ENCODE measurements at regions not wholly inside any gene's neighbourhood (a gene's known extent, or its start where the extent isn't known, plus 50 kb on each side); places are given as distances from the start of the nearest gene placed in this dataset.

- DNase-seq (ENCODE audit: low read depth): no peak
Measured at GRCh38 chr2:172361360-172361759, 66.0 kb upstream of the ITGA6 start.

GRCh38 chr2:172361840-172362239, 65.5 kb upstream of the ITGA6 start:
- DNase-seq (ENCODE audit: low read depth): no peak

GRCh38 chr2:172364261-172364660, 63.1 kb upstream of the ITGA6 start:
- no peak for DNase-seq (ENCODE audit: low read depth)

GRCh38 chr2:172366596-172367150, 60.7 kb upstream of the ITGA6 start:
- no peak for DNase-seq (ENCODE audit: low read depth)

GRCh38 chr2:172370821-172371455, 56.4 kb upstream of the ITGA6 start:
- no peak for DNase-seq (ENCODE audit: low read depth)

- no peak for DNase-seq (ENCODE audit: low read depth)
Measured at GRCh38 chr2:172372436-172372835, 55.0 kb upstream of the ITGA6 start.

GRCh38 chr2:172373076-172373475, 54.3 kb upstream of the ITGA6 start:
- DNase-seq (ENCODE audit: low read depth): no peak

GRCh38 chr2:172373766-172374165, 53.6 kb upstream of the ITGA6 start:
- DNase-seq (ENCODE audit: low read depth): no peak

- no peak for DNase-seq (ENCODE audit: low read depth)
Measured at GRCh38 chr2:172374318-172375240, 52.8 kb upstream of the ITGA6 start.

- DNase-seq (ENCODE audit: low read depth): no peak
Measured at GRCh38 chr2:172375251-172375650, 52.1 kb upstream of the ITGA6 start.

- DNase-seq (ENCODE audit: low read depth): no peak
Measured at GRCh38 chr2:172376016-172376415, 51.4 kb upstream of the ITGA6 start.

GRCh38 chr2:172376505-172377125, 50.8 kb upstream of the ITGA6 start:
- DNase-seq (ENCODE audit: low read depth): no peak

- no peak for DNase-seq (ENCODE audit: low read depth)
Measured at GRCh38 chr2:172377408-172377807, 50.0 kb upstream of the ITGA6 start.
